Effector memory CD4-positive, alpha-beta T cell (primary cell): ENCODE measurements at regions not wholly inside any gene's neighbourhood (a gene's known extent, or its start where the extent isn't known, plus 50 kb on each side); places are given as distances from the start of the nearest gene placed in this dataset.

Source experiments
- DNase-seq, 3 donors: peaks; one replicate each; pipeline ENCODE4 v3.0.0-alpha.2; 2020
- H3K27ac ChIP-seq: 2 replicates; pipeline ENCODE4 v1.7.0; 2013; ENCODE audit warnings: mild to moderate bottlenecking, low read length, moderate library complexity; ENCODE audit not compliant: insufficient read depth, poor library complexity, severe bottlenecking
- H3K27me3 ChIP-seq: replicated peaks from 2 replicates; pipeline ENCODE4 v1.7.0; 2013; ENCODE audit warnings: mild to moderate bottlenecking, low read length; ENCODE audit not compliant: insufficient read depth, control insufficient read depth, poor library complexity, severe bottlenecking
- H3K36me3 ChIP-seq: 2 replicates; pipeline ENCODE4 v1.7.0; 2013; ENCODE audit warnings: mild to moderate bottlenecking, low read length, moderate library complexity; ENCODE audit not compliant: control insufficient read depth, insufficient read depth
- H3K4me1 ChIP-seq: 2 replicates; pipeline ENCODE4 v1.7.0; 2013; ENCODE audit warnings: low read length, mild to moderate bottlenecking; ENCODE audit not compliant: control insufficient read depth, insufficient read depth, poor library complexity, severe bottlenecking
- H3K4me3 ChIP-seq: 2 replicates; pipeline ENCODE4 v1.7.0; 2013; ENCODE audit warnings: low read length, low read depth, mild to moderate bottlenecking; ENCODE audit not compliant: insufficient read depth, poor library complexity, severe bottlenecking
- H3K9me3 ChIP-seq: 2 replicates; pipeline ENCODE4 v1.7.0; 2013; ENCODE audit warnings: mild to moderate bottlenecking, low read length, moderate library complexity; ENCODE audit not compliant: control insufficient read depth

DNA sequence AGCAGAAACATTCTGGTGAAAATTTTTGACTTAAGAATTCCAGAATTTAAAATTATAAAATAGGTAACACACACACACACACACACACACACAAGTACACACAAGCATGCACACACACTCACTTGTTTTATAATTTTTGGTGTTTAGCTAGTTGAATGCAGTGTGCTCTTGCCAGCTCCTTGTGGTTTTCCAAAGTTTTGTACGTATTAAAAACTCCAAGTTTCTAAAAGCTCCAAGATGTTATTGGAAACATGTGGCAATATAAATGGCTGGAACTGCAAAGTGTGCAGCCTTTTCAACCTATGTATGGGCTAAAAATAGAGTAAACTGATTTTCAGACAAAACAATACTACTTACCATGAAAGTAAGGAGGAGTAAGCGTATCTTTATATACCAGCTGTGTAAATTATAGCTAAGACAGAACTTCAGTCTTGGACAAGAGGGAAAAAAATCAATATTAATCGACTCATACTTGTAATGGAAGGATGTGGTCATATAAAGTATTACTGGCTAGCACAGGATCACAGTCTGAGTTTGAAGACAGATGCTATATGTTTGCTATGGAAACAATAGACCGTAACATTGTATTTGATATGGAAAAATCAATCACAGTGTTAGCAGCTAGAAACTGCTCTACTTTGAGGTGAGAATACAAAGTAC, 727.1 kb upstream of the GRAMD2B start:
- Histone ChIP-seq H3K36me3 (no peaks in the 10 kb centered on the region), H3K27me3 (no peaks in the 10 kb centered on the region), H3K4me1 (no peaks in the 10 kb centered on the region), H3K27ac (no peak overlapping the region), H3K4me3 (no peak overlapping the region), H3K9me3 (no peaks in the 10 kb centered on the region)
- DNase-seq, result no peak

DNA sequence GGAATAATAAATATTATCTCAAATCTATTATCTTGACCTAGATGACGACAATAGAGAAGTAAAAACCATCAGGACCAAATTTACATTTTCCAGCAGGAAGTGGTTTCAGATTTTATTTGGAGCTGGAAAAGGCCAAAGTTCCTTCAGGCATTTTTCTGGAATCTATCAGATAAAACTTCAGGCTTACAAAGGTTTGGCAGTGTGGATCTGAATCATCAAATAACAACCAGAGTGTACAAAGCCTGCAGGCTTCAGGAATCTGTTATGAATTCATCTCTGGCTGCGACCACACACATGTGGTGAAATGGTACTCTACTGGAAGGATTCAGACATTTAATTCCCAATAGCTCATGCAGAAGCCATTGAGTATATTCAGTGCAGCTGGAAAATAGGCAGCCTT, 726.4 kb upstream of the GRAMD2B start:
- H3K9me3 ChIP-seq, result no peaks in the 10 kb centered on the region
- H3K27ac ChIP-seq, result no peak overlapping the region
- no peaks in the 10 kb centered on the region for H3K36me3 ChIP-seq
- DNase-seq, result no peak
- no peaks in the 10 kb centered on the region for H3K27me3 ChIP-seq
- no peaks in the 10 kb centered on the region for H3K4me1 ChIP-seq
- no peak overlapping the region for H3K4me3 ChIP-seq

DNA sequence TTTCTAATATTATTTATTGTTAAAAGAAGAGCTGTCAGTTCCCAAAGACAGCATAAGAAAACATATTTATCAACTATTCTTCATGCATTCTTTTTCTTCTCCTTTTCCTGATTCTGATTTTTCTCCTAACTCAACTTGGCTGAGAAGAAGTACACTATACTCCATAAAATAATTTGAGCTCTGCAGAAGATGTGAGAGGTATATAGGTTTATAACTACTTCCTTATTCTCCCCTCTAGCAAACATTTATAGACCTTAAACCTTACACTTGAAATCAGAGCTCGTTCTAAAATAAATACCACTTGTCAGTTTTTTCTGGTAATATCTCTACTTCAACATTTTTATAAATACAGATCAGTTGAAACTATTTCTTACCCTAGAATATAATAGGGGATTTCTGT, 724.8 kb upstream of the GRAMD2B start:
- no peak overlapping the region for H3K4me3 ChIP-seq
- H3K27me3 ChIP-seq, result no peaks in the 10 kb centered on the region
- H3K36me3 ChIP-seq, result no peaks in the 10 kb centered on the region
- no peaks in the 10 kb centered on the region for H3K4me1 ChIP-seq
- H3K27ac ChIP-seq, result no peak overlapping the region
- H3K9me3 ChIP-seq, result no peaks in the 10 kb centered on the region
- DNase-seq, result no peak

DNA sequence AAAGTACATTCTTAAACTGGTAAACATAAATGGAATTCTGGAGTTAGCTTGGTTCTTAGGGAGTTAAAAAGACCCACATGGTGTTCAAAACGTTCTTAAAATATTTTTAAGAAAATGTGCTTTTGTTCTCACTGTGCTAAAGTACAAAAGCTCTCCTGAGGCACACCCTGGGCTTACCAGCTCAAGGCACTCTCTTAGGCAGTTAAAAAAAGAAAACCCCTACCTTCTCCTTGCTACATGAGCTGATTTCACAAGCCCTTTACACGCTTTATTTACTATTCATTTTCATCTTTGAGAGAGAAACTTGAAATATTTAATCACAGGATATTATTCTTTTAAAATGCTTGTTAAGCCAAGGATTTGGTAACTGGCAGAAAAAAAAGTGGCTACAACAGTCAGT, 723.3 kb upstream of the GRAMD2B start:
- no peaks in the 10 kb centered on the region for H3K9me3 ChIP-seq
- no peak overlapping the region for H3K4me3 ChIP-seq
- no peak for DNase-seq
- no peaks in the 10 kb centered on the region for H3K27me3 ChIP-seq
- no peak overlapping the region for H3K27ac ChIP-seq
- no peaks in the 10 kb centered on the region for H3K4me1 ChIP-seq
- no peaks in the 10 kb centered on the region for H3K36me3 ChIP-seq

DNA sequence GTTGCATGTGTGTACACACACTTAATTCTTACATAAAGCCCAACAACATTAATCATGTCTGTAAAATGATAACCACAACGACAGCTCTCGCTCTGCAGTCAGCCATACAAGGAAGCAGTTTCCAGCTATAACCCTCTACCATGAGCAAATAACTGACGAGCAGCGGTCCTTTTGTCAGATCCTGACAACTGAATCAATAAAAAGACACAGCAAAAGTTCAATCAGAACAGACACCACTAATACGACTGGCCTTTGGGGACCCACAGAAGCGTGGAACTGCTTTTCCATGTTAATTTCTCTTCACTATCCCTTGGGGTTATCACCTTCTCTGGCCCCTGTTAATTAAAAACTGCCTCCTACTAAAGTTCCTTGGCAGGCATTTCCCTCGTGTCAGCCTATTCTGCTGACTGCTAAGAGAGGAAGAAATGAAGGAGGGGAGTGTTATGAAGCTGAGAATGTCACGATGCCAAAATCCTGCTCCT, 722.8 kb upstream of the GRAMD2B start:
- Histone ChIP-seq H3K27ac (no peak overlapping the region), H3K27me3 (no peaks in the 10 kb centered on the region), H3K9me3 (no peaks in the 10 kb centered on the region), H3K4me3 (no peak overlapping the region), H3K36me3 (no peaks in the 10 kb centered on the region), H3K4me1 (no peaks in the 10 kb centered on the region)
- no peak for DNase-seq

DNA sequence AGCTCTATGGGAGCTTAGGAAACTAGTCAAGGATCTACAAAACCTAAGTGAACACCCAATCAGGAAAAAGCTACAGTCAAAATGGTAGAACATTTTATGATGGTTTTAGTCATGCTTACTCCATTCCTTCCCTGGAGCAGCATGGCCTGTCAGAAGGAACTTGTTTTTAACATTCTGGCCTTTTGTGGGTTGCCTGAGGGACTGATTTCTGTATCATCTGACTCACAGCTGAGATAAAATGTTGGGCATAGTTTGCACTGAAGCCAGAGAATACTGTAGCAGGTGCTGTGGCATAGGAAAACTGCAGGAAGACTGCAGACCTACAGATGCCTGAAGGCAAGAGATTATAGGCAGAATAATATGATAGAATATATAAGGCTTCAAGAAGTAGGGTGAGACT, 719.6 kb upstream of the GRAMD2B start:
- no peaks in the 10 kb centered on the region for H3K36me3 ChIP-seq
- no peaks in the 10 kb centered on the region for H3K9me3 ChIP-seq
- H3K4me1 ChIP-seq, result no peaks in the 10 kb centered on the region
- H3K4me3 ChIP-seq, result no peak overlapping the region
- DNase-seq, result no peak
- no peak overlapping the region for H3K27ac ChIP-seq
- H3K27me3 ChIP-seq, result no peaks in the 10 kb centered on the region

DNA sequence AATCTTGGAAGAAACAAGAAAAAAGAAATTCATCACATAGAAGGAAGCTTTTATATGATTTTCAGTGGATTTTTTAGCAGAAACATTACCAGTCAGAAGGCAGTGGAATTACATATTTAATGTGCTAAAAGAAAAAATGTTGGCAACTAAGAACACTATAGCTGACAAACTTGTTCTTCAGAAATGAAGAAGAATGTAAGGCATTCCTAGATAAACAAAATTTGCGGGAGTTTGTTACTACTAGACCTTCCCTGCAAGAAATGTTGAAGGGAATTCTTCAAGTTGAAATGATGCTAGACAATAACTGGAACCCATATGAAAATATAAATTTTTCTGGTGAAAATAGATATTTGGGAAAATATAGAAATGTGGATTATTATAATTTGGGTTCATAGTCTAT, 718.3 kb upstream of the GRAMD2B start:
- Histone ChIP-seq H3K27ac (no peak overlapping the region), H3K27me3 (no peaks in the 10 kb centered on the region), H3K4me1 (no peaks in the 10 kb centered on the region), H3K9me3 (no peaks in the 10 kb centered on the region), H3K36me3 (no peaks in the 10 kb centered on the region), H3K4me3 (no peak overlapping the region)
- no peak for DNase-seq

DNA sequence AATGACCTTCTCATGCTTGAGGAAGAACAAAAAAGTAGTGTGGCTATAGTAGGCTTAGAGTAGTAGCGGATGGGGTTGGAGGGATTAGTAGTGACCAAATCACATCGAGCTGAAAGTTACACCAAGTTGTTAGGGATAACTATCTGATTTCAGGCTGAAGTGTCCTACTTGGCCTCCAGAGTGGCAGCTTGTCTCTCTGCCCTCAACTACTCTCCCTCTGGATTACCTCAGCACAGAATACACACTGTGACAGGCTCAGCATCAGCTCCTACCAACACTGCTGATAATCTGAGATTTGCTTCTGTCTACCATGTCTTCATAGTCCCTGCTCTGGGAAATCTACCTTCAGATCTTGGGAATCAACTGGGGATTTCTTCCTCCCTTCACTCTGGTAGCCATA, 714.6 kb upstream of the GRAMD2B start:
- Histone ChIP-seq H3K9me3 (no peaks in the 10 kb centered on the region), H3K27ac (no peak overlapping the region), H3K4me3 (no peak overlapping the region), H3K36me3 (no peaks in the 10 kb centered on the region), H3K27me3 (no peaks in the 10 kb centered on the region), H3K4me1 (no peaks in the 10 kb centered on the region)
- no peak for DNase-seq

DNA sequence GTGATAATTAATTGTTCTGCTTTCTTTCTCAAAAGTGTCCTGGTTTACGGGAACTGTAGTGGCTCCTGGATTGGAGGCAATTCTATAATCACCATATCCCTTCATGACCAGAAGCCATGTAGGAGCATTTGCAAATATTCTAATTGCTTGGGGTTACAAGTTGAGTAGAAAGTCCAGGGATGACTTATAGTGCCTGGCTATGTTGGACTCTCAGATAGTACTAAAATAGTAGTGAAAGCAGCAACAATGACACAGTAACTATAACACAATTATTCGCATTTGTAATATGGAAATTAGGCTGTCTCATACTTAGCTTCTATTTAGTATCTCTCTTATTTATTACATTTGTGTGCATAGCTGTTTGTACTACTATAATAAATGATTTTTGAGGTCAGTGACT, 712.5 kb upstream of the GRAMD2B start:
- no peak overlapping the region for H3K27ac ChIP-seq
- H3K36me3 ChIP-seq, result no peaks in the 10 kb centered on the region
- no peaks in the 10 kb centered on the region for H3K4me1 ChIP-seq

DNA sequence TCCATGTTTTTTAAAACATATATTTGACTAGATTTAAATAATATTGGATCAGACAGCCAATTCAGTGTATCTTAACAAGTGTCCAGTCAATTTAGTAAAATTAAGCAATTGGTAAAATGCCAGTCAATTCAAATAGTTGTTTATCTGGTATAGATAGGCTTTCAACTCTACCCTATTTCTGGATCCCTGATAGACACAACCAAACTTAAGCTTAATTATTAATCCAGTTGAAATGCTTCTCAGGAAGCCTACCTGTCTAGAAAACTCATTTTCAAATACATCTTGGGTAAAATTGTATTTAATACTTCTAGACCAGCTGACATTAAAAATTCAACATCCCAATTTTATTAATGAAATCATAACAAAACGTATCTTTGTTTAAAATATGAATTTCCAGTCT, 710.8 kb upstream of the GRAMD2B start:
- Histone ChIP-seq H3K4me3 (no peak overlapping the region), H3K27ac (no peak overlapping the region), H3K27me3 (no peaks in the 10 kb centered on the region), H3K36me3 (no peaks in the 10 kb centered on the region), H3K9me3 (no peaks in the 10 kb centered on the region), H3K4me1 (no peaks in the 10 kb centered on the region)
- DNase-seq, result no peak

More for the DNA sequence above, 712.5 kb upstream of the GRAMD2B start:
- no peaks in the 10 kb centered on the region for H3K27me3 ChIP-seq
- DNase-seq, result no peak
- H3K9me3 ChIP-seq, result no peaks in the 10 kb centered on the region
- H3K4me3 ChIP-seq, result no peak overlapping the region
